OCI-LY7 (cell line): ENCODE measurements at regions not wholly inside any gene's neighbourhood (a gene's known extent, or its start where the extent isn't known, plus 50 kb on each side); places are given as distances from the start of the nearest gene placed in this dataset.

ENCODE experiments used
- EZH2phosphoT487 ChIP-seq: fragments of 200-600 bp; sonication (generic); IDR thresholded peaks from 2 replicates; pipeline ENCODE4 v1.6.1; 2018; ENCODE audit warnings: low read depth, borderline replicate concordance, mild to moderate bottlenecking, mixed run types, antibody characterized with exemption, low read length, moderate library complexity, mixed read lengths
- TF ChIP-seq, protein P1 (sequence below): fragments of 200-600 bp; sonication (generic); conservative IDR thresholded peaks from 2 replicates; pipeline ENCODE4 v1.5.1; 2014; ENCODE audit warnings: mild to moderate bottlenecking, antibody characterized with exemption, low read length, moderate library complexity, mixed read lengths

DNA sequence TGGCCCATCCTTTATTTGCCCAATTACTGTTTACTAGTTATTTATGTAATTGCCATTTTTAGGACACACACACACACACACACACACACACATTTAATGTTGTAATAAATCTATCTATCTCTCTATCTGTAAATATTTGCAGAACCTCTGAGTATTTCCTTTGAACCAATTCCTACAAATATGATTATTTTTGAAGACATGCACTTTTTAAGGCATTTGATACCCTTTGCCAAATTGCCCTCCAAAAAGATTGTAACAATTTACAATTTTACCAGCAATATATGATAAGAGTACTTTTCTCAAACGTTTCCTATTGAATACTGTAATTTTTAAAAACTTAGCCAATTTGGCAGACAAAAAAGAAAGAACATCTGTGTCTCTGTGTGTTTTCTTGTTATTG, 143.8 kb upstream of the FOXF1 start:
- TF ChIP-seq, protein P1, sequence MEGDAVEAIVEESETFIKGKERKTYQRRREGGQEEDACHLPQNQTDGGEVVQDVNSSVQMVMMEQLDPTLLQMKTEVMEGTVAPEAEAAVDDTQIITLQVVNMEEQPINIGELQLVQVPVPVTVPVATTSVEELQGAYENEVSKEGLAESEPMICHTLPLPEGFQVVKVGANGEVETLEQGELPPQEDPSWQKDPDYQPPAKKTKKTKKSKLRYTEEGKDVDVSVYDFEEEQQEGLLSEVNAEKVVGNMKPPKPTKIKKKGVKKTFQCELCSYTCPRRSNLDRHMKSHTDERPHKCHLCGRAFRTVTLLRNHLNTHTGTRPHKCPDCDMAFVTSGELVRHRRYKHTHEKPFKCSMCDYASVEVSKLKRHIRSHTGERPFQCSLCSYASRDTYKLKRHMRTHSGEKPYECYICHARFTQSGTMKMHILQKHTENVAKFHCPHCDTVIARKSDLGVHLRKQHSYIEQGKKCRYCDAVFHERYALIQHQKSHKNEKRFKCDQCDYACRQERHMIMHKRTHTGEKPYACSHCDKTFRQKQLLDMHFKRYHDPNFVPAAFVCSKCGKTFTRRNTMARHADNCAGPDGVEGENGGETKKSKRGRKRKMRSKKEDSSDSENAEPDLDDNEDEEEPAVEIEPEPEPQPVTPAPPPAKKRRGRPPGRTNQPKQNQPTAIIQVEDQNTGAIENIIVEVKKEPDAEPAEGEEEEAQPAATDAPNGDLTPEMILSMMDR: no peak
- no peak for TF ChIP-seq EZH2phosphoT487
